Stimulated activated CD4-positive, alpha-beta T cell treated with anti-CD3 and anti-CD28 coated beads, Interleukin-1b, Interleukin-23, amount 100 ng/mL, for 24 hours (primary cell): ENCODE measurements at regions not wholly inside any gene's neighbourhood (a gene's known extent, or its start where the extent isn't known, plus 50 kb on each side); places are given as distances from the start of the nearest gene placed in this dataset.
"Not testable (repeated sequence)": the region's sequence is repeated elsewhere in the genome, so short reads cannot be mapped to it uniquely, and the experiment has no call there.

Experiments used
- DNase-seq, 4 experiments: peaks; one replicate each; pipeline ENCODE4 v3.0.0-alpha.2; 2020; ENCODE audit warnings: low read depth in 4 of 4, low spot score in 1 of 4

- DNase-seq = not testable (repeated sequence)
Measured at GRCh38 chr2:43004126-43004865, 211.9 kb upstream of the HAAO start.

GRCh38 chr2:43003702-43004101, 211.3 kb upstream of the HAAO start:
- no peak for DNase-seq

DNA sequence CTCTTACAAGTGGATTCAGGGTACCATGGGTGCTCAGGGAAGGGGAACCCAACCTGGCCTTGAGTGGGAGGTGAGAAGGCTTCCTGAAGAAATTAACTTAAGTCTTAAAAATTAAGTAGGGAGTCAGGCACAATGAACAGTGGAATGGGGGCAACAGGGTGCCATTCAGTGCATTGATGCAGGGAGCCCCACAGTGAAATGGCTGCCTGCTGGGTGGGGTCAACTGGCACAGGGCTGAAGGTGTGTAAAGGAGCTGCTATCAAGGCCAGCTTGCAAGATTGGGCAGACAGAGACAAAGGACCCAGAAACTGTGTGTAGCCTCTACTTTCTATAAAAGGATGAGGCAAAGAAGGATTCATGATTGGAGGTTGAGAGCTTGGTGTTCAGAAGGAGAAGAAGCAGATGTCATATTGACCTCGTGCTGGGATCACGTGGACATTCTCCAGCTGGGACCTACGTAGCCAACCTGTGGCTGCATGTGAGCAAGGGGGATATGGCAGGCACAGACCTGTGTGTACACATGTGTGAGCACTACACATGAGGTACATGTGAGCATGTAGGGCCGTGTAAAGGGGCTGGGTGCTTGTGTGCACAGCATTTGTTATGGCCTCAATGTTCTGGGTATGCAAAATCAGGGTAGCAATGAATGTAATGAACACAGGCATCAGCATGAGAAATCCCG, 209.5 kb upstream of the HAAO start:
- DNase-seq = no peak

GRCh38 chr2:43001055-43001378, 208.6 kb upstream of the HAAO start:
- DNase-seq = no peak

GRCh38 chr2:43000242-43001054, 208.1 kb upstream of the HAAO start:
- no peak for DNase-seq

DNA sequence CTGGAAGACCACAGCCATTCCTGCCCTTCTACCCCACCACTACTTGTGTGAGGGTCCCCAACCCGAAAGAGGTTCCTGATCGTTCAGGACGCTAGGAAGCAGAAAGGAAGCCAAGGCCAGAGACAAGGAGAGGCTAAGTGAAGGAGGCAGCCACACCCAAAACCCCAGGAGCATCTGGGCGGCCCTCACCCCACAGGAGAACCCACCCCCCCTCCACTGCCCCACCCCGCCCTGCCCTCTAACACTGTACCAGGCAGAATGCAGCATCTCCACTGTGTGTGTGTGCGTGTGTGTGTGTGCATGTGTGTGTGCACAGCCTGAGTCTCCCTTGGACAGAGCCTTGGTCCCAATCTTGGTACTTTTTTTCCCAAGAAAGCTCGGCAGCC, 207.5 kb upstream of the HAAO start:
- no peak for DNase-seq

DNA sequence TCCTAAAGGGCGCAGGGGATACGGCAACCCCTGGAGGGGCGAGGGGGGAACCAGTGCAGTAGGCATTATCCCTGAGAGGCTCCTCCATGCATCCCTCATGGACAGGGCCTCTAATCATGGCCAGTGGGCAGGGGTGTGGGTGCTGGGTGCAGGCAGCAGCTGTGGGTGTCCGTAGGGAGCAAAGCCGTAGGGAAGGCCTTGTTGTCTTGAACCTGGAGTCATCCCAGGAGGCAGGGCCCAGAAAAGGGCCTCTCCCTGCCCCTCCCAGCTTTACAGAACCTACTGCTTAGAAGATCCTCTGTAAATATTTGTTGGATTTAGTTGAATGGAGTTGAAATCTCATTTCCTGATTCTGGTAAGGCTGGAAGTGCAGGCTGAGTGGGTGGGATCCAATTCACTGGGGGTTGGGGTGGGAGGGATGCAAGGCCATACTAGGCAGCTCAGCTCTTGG, 207.0 kb upstream of the HAAO start:
- DNase-seq = no peak

DNA sequence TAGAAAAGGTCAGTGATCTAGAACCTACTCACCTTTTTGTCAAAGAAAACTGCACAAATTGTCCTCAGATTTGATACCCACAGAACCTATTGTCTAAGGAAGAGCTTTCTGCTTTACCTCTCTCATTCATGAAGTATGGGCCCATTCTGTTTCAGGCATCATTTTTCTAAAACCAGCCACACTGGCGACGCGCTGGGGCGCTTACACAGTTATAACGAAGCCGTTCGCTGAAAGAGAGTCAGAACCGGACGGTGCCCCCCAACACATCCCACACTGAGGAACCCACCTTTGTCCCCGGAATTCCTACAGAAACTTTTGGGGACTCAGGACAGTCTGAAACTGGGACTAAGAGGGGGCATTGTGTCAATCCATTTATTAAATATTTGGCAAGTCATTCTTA, 206.3 kb upstream of the HAAO start:
- no peak for DNase-seq

DNA sequence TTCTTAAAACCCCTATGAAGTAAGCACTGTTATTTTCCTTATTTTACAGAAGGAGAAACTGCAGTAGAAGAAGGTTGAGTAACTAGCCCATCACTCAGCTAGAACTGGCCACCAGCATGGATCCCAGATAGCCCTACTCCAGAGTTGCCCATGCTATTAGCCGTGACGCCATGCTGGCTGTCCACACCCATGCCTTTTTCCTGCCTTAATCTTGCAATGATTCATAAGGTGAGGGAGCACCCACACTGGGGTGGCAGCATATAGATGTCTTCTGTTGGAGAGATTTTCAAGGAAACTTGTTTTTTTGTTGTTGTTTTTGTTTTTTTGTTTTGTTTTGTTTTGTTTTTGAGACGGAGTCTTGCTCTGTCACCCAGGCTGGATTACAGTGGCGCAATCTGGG, 204.1 kb upstream of the HAAO start:
- DNase-seq = no peak

DNA sequence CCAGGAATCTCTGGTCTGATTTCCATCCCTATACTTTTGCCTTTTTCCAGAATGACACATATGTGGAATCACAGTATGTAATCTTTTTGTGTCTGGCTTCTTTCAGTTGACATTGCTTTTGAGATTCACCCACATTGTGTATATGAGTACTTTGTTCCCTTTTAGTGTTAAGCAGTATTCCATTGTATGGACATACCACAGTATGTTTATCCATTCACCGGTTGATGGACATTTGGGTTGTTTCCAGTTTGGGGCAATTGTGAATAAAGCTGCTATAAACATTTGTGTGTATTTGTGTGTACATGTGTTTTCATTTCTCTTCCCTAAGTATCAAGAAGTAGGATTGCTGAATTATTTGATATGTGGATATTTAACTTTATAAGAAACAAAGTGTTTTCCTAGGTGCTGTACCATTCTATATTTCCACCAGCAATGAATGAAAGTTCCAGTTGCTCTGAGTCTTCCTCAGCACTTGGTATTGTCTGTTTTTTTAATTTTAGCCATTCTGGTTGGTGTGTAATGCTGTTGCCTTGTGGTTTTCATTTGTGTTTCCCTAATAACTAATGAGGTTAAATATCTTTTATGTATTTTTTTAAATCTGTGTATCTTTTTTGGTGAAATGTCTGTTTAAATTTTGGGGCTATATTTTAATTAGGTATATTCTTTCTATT, 203.5 kb upstream of the HAAO start:
- no peak for DNase-seq

DNA sequence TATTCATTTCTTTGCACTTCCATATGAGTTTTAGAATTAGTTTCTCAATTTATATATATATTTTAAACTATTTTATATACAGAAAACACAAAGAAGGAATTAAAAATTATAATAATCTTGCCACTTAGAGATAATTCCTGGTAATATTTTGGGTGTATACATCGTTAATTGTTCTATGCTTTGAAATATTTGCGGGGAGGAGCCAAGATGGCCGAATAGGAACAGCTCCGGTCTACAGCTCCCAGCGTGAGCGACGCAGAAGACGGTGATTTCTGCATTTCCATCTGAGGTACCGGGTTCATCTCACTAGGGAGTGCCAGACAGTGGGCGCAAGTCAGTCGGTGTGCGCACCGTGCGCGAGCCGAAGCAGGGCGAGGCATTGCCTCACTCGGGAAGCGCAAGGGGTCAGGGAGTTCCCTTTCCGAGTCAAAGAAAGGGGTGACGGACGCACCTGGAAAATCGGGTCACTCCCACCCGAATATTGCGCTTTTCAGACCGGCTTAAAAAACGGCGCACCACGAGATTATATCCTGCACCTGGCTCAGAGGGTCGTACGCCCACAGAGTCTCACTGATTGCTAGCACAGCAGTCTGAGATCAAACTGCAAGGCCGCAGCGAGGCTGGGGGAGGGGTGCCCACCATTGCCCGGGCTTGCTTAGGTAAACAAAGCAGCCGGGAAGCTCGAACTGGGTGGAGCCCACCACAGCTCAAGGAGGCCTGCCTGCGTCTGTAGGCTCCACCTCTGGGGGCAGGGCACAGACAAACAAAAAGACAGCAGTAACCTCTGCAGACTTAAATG, 197.1 kb upstream of the HAAO start:
- not testable (repeated sequence) for DNase-seq

DNA sequence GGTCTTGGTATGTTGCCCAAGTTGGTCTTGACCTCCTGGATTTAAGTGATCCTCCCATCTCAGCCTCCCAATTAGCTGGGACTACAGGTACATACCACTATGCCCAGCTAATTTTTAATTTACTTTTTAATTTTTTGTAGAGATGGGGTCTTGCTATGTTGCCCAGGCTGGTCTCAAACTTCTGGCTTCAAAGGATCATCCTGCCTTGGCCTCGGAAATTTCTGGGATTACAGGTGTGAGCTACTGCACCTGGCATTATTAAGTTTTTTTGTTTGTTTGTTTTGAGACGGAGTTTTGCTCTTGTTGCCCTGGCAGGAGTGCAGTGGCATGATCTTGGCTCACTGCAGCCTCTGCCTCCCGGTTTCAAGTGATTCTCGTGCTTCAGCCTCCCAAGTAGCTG, 195.7 kb upstream of the HAAO start:
- not testable (repeated sequence) for DNase-seq

- DNase-seq = no peak
Measured at GRCh38 chr2:42987112-42987922, 194.9 kb upstream of the HAAO start.

GRCh38 chr2:42984617-42985016, 192.2 kb upstream of the HAAO start:
- no peak for DNase-seq

- no peak for DNase-seq
Measured at GRCh38 chr2:42984081-42984480, 191.7 kb upstream of the HAAO start.

DNA sequence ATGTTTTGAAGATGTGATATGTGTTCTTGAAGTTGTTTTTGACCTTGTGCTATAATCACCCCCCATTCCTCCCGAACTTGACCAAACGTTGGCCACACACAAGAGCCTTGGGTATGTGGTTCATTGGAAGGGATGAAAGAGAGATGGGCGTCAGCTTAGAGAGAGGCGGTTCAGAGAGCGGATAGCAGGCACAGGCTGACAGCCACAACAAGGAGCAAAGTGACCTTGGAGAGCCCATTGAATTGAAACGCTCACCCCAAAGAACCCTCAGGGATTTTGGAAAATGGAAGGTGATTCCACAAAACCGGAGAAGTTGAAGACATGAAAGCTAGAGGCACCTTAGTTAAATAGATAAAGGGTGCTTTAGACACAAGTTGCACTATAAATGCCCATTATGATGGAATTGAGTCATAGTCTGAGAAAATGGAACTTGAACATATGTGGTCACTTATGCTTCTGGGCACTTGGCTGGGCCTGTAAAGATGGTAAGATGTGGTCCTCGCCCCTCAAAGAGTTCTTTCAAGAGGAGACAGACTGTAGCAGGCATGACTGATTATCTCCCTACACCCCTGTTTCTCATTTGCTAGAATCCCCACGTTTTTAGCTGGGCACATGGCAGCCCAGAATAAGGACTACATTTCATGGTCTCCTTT, 188.5 kb upstream of the HAAO start:
- DNase-seq = no peak

DNA sequence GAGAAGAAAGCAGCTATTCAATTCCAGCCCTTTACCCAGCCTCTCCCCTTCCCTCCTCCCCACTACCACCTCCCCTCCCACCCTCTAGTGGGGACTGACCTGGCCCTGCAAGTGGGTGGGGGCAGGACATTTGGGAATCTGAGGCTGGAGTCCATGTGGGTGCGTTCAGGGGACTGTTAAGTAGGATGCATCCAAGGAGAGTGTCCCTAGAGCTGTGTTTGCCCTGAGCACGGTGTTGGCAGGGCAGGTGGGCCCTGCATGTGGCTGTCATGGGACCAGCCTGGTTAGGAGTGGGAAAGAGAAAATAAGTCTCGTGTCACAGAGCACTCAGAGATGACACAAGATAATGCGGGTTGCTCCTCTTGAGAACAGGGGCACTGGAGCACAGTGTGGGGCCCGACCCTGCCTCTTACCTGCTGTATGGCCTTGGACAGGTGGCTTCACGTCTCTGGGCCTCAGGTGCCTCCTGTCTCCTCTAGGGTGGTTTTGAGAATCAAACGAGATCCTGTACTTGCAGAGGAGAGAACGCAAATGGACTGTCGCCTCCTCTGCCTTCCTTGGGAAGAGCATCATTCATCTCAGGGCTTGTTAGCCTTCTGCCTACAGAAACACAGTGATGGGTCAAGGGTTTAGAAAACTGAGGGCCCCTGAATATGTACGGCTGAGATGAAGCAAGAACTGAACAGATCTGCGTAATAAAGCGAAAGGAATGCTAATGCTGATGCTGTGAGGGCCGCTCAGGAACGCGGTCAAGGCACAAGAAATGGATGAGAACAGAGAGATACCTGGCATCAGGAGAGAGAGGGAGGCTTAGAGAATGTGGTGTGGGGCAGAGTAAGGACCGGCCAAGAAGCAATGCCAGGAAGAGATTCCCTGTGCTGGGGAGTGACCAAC, 187.7 kb upstream of the HAAO start:
- no peak for DNase-seq

DNA sequence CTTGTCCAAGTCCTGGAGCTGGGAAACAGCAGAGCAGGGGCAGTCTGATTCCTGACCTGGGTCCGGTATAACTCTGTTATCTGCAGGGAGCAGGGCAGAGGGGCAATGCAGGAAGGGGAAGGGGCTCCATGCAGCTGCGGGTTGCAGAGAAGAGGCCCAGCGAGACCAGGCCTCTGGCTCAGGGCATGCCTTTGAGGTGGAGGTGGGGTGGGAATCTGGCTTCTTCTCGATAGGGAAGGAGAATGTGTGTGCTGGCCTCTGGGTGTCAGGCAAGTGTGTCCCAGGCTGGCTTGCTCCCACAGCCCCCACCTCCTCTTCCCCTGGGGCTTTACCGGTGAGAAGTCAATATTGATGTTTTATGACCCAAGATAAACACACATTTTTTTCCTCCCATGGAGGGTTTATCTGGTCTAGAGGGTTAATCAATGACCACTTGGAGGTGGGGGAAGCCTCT, 187.1 kb upstream of the HAAO start:
- no peak for DNase-seq
